GM18867 (cell line): ENCODE measurements at regions not wholly inside any gene's neighbourhood (a gene's known extent, or its start where the extent isn't known, plus 50 kb on each side); places are given as distances from the start of the nearest gene placed in this dataset.

Source experiments
- ATAC-seq: cut with Tn5 transposase; IDR thresholded peaks from one replicate; pipeline ENCODE4 v1.9.1; 2021; ENCODE audit warnings: mild to moderate bottlenecking, moderate library complexity; ENCODE audit not compliant: unreplicated experiment

GRCh38 chr5:155947394-155948062 is 379.4 kb upstream of the SGCD start:
- no peak for ATAC-seq

GRCh38 chr5:155948576-155948975 is 378.4 kb upstream of the SGCD start:
- no peak for ATAC-seq

DNA sequence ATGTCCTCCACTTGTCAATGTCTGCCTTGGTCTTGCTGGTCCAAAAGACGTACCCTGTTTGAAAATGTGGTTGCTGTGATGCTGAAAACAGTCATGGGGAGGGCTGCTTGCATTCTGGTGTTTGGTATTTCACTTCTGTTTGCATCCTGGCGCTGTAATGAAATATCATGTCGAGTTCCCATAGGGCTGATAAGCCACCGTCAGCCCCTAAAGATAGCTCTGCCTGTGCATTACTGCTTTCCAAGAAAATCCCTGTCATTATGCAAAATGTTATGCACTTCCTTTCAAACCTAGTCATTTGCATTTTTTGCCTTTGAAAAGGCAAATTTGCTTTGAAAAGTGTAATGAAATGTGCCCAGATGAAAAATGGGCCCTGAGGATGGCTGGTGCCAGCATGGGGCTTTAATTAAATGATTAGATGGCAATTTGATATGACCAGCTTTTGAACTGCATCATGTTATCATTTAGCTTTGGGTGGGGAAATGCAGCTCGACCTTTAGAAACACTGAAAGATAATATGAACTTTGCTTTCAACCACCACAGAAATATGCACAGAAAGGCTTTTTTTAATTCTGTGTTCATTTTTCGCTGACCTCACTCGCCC is 374.4 kb upstream of the SGCD start:
- ATAC-seq = no peak

DNA sequence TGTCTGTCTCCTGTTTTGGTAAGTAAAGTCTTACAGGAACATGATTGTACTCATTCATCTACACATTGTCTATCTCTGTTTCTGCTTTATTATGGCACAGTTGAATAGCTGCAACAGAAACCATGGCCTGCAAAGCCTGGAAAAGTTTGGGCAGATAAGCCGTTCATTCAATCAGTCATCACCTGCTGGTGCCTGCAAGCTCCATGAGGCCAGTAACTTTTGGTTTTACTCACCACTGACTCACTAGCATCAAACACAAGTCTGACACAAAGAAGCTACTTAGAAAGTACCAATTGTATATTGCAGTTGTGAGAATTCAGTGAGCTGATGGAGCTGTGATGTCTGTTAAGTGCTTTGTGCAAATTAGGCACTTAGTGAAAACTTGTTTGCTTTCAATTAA is 373.6 kb upstream of the SGCD start:
- ATAC-seq = no peak

DNA sequence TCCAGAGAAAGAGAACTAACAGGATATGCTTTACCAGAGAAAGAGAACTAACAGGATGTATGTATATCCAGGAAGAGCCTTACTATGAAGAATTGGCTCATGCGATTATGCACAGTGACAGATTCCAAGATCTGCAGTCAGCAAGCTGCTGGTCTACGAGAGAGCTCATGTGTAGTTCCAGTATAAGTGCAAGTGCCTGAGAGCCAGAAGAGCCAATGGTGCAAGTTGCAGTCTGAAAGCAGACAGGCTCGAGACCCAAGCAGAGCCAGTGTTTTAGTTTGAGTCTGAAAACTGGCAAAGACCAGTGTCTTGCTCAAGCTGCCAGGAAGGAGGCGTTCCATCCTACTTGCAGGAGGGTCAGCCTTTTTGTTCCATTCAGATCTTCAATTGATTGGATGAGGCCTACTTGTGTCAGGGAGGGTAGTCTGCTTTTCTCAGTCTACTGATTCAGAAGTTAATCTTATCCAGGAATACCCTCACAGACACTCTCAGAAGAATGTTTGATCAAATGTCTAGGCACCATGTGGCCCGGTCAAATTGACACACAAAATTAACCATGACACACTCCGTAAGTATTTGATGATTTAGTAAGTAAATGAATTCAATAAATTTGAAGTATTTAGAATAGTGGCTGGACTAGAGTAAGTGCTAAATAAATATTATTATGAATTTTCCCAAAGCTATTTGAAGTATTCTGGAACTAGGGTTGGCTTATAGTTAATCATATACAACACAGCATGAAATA is 372.1 kb upstream of the SGCD start:
- no peak for ATAC-seq

DNA sequence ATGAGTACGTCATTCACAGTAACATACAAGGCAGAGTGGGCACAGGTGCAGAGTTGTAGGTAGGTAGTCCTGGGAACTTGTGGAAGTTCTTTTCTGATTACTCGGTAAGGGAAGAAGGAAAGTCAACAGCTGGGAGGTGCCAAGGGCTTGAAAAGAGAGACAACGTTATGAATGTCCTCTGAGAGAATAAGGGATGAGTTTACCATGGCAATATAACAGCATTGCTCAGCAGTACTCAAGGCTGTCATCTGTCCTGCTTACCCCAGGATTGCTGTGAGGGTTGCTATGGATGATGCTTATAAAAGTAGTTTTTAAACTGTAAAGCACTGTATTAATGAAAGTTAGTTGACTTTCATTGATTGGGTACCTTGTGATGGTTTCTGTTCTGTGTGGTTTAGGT is 369.1 kb upstream of the SGCD start:
- ATAC-seq = no peak

- no peak for ATAC-seq
These were observed 367.9 kb upstream of the SGCD start for GRCh38 chr5:155959082-155959481.

- no peak for ATAC-seq
These were observed 366.8 kb upstream of the SGCD start for GRCh38 chr5:155960177-155960576.

DNA sequence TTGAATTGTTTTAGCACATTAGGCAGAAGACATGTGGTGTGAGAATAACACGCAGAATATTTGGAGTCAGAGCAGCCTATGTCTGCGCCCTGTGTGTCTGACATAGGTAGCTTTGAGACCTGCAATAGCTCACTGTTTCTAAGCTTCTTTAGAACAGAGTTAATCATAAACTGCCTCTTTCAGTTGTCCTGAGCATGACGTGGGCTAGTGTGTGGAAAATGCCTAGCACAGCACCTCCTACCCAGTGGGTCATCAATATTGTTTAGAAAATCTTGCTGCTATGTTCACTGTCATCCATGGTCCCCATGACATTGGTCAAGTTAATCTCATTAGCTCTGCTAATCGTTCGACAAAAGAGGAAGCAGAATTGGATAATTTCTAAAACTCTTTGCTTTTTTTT is 357.4 kb upstream of the SGCD start:
- ATAC-seq = no peak

DNA sequence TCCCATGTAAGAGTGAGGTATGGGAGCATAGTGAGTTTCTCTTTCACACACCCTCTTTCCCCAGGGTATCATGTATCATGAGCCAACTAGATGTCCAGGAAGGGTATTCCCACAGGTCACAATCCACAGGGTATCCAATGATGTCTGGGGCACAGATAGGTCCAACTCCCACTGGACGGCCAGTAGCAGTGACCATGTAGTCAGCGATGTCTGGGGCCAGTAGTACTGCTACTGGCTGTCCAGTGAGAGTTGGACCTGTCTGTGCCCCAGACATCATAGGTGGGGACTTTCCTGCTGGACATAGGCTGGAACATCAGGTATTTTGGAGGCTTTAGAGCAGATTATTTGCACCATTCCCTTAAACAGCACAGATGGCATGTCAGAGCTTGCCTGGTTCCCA is 352.6 kb upstream of the SGCD start:
- ATAC-seq = no peak

- no peak for ATAC-seq
These were observed 348.1 kb upstream of the SGCD start for GRCh38 chr5:155978850-155979249.

DNA sequence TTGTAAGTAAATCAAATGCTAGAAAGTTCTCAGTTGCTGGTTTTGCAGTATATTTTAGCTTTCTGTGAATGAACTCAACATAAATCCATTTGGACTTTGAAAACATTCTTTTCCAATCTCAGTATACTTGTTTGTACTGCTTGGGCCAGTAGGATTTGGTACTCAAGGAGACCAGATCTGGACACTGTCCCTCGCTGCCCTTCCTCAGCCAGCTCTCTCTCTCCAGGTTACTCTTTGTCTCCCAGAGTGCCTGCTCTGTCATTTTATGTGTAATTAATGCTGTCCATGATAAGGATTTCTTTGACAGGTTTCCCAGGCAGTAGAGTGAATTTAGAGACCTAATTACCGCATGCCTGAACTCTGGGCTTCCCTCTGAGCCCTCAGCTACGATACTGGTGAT is 344.6 kb upstream of the SGCD start:
- ATAC-seq = no peak

DNA sequence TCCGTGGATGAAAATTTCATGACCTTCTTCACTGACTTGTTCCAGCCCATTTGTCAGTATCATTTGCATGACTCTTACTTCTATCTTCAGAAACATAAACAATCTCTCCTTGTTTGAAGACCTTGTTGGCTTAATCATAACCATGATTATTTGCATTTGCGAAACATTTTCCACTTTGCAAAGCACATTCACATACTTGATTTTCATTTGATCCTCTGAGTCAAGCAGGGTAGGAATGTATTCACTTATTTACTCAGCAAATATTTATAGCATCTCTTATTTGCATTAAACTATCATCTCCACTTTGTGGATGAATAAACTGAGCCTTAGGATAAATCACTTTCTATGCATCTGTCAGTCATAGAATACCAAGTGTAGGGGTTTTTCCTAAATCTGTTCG is 343.0 kb upstream of the SGCD start:
- no peak for ATAC-seq

- no peak for ATAC-seq
These were observed 339.6 kb upstream of the SGCD start for GRCh38 chr5:155987265-155987810.

- no peak for ATAC-seq
These were observed 337.1 kb upstream of the SGCD start for GRCh38 chr5:155989879-155990278.

DNA sequence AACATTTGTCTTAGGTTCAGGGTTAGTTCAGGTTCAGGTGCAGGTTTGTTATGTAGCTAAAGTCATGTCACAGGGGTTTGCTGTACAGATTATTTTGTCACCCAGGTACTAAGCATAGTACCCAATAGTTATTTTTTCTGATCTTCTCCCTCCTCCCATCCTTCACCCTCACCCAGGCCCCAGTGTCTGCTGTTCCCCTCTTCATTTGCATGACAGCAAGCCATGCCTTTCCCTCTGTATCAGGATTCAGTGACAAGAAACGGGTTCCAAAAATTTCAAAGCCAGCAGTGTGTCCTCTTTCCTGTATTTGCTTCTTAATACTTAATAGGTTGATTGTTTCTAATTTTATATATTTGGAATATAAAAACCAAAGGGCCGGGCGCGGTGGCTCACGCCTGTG is 330.8 kb upstream of the SGCD start:
- no peak for ATAC-seq

DNA sequence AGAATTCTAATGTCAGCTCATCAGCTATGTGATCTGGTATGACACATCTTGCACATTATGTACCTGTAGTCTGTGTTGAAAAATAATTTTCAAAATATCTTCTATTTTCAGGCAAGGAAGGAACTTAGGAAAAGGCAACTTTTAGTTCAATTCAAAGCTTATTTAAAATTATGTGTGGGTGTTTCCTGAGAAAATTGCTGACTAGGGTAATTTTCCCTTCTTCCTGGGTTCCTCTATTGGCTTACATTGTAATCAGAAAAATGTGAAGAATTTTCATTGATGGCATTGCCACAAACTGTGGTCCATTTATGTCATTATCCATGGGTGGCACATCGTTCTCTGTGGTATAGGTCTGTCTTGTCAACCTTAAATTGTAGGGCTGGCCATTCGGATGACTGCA is 328.7 kb upstream of the SGCD start:
- ATAC-seq = no peak

GRCh38 chr5:156000115-156000514 is 326.8 kb upstream of the SGCD start:
- no peak for ATAC-seq

- no peak for ATAC-seq
These were observed 322.2 kb upstream of the SGCD start for GRCh38 chr5:156004754-156005153.

DNA sequence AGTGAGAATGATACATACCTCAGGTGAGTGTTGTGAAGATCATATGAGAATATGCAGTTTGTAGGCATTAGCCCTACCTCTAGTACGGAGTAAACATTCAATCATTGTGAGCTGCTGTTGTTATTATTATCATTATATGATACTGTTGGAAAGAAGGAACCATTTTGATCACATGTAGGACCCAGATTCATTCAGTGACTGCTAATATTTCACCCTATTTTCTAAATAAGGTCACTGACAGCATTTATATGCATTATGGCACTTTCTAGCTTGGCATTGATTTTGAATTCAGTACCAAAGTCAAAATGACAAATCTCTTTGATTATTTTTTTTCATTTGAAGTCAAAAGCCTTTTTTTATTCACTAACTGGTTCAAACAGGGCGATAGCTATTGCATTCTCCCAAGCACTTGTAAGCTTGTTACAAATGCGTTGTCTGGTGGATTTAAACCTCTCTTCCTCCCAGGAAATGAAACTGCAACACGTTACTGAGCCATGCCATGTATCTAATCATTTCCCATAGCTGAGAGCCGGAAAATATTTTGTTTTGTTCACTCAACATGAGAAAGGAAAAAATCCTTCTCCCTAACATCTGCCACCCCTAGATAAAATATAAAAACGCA is 320.8 kb upstream of the SGCD start:
- no peak for ATAC-seq

GRCh38 chr5:156008844-156009243 is 318.1 kb upstream of the SGCD start:
- no peak for ATAC-seq

DNA sequence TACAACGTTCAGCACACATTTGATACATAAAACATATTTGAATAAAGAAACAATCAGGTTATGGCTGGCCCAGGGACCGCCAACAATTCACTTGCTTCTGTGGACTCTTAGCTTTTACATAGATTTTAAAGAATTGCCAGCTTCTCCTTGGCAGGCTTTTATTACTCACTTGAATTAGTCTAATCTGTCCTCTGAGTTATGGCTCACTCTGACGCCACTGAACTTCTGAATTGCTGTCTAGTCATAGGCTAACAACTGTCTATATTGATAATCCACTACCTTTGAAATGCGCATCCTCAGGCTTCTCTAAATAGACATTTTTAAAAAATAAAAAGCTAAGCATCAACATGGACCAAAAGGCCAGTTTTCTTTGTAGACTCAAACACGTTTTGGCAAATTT is 317.4 kb upstream of the SGCD start:
- no peak for ATAC-seq
